ENCODE measurements at regions not wholly inside any gene's neighbourhood (a gene's known extent, or its start where the extent isn't known, plus 50 kb on each side); places are given as distances from the start of the nearest gene placed in this dataset.

DNA sequence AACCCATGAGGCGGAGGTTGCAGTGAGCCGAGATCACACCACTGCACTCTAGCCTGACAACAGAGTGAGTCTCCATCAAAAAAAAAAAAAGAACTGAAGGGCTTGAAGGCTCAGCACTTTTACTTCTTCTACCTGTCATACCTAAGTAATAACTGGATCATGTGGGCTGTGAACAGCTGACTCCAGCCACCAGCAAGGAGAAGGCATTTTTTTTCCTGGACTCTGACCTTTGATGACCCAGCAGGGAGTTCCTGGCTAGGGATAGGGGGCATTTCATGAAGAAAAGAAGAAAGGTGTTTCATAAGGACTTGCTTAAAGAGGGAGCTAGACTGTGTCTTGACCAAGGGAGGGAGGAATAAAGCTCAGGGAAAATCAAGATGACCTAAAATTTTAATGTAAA lies 266.0 kb downstream of the ZNF621 start:
- TF ChIP-seq, protein P1, sequence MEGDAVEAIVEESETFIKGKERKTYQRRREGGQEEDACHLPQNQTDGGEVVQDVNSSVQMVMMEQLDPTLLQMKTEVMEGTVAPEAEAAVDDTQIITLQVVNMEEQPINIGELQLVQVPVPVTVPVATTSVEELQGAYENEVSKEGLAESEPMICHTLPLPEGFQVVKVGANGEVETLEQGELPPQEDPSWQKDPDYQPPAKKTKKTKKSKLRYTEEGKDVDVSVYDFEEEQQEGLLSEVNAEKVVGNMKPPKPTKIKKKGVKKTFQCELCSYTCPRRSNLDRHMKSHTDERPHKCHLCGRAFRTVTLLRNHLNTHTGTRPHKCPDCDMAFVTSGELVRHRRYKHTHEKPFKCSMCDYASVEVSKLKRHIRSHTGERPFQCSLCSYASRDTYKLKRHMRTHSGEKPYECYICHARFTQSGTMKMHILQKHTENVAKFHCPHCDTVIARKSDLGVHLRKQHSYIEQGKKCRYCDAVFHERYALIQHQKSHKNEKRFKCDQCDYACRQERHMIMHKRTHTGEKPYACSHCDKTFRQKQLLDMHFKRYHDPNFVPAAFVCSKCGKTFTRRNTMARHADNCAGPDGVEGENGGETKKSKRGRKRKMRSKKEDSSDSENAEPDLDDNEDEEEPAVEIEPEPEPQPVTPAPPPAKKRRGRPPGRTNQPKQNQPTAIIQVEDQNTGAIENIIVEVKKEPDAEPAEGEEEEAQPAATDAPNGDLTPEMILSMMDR (IDR thresholded peaks at IDR 0.05), result no peak
- TF ChIP-seq SIN3A (IDR thresholded peaks at IDR 0.05; ENCODE audit: borderline replicate concordance, insufficient read depth, low read depth, low read length) (no peak), POLR2AphosphoS5 (IDR thresholded peaks at IDR 0.05; ENCODE audit: low read depth, low read length) (no peak)
